Hepatic stellate cell (primary cell): ENCODE measurements at regions not wholly inside any gene's neighbourhood (a gene's known extent, or its start where the extent isn't known, plus 50 kb on each side); places are given as distances from the start of the nearest gene placed in this dataset.
A peak's percentile ranks its signal among the peaks of the same experiment; 100 is the strongest.
"Not testable (repeated sequence)": the region's sequence is repeated elsewhere in the genome, so short reads cannot be mapped to it uniquely, and the experiment has no call there.

ENCODE experiments used
- DNase-seq: peaks from one replicate; pipeline ENCODE4 v3.0.0; 2011; ENCODE audit warnings: low spot score

DNA sequence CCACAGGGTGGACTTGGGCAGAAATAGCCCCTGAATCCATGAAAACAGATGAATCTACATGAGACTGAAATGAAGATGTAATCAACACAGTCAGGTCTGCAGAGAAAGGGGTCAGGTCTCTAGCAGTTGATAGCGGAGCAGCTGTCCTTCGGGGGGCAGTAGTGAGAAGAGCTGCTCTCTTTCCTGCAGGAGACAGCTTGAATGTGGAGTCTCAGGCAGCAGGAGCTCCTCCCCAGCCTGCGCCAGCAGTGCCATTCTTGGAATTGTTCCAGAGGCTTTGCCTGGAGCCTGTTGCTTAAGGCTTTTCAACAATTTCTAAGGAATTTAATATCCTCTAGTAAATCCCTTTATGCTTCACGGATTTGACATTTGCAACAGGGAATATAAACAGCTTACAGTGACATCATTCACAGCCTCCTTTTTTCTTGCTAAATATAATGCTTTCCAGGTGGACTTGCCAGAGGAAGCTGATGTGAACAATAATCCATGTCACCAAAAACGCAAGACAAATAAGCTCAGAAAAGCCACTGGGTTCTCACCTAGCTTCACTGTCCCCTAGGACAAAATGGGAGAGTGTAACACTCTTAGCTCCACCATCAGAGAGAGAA lies 1535.1 kb downstream of the RPIA start:
- DNase-seq = not testable (repeated sequence)

DNA sequence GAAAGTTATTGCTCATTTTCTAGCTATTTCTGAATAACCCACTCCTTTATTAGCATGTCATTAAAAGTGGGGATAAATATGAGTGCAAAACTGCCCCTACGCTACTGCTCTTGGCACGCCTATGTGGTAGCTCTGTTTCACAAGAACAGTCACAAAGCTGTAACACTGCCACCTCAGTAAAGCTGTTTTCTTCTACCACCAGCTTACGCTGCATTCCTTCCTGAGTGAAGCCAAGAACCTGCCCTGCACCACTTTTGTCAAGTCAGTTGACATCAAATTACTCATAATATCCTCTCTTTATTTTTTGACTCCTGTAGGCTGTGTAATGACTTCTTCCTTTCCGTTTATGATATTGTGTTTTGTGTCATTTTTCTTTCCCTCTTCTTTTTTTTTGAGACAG lies 1539.7 kb downstream of the RPIA start:
- DNase-seq = not testable (repeated sequence)

DNA sequence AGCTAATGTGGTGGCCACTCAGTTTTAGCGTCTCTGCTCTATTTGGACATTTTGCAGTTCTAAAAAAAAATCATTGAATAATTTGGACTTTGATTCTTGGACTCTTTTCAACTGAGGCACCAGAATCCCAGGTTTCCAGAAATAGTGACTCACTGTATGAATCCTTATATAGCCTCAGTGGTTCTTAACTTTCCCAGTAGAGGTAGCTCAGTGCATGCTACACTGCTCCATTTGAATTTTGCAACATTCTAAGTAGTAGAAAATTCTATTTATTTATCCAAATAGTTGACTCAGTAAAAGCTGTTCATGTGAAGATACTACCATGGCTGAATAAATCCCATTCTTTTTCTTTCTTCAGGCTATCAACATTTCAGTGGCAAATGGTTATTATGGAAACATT lies 1544.0 kb downstream of the RPIA start:
- not testable (repeated sequence) for DNase-seq

DNA sequence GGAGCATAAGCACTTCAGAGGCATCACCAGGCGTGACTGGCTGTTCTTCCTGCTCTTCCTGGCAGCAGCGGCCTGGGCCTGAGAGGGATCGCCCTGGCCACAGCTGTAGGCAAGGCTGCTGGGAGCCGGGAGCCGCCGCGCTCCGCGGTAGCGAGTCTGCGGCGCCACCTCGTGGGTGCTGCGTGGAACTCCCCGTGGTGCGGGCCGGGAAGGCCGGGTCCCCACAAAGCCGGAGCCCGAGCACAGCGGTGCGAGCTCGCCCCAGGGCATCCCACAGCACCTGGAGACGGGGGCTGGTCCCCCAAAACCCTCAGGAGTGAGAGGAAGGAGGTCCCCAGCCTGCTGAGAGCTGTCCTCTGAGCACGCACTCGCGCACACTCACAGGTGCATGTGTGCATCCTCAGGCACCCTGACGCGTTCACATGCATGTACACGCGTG lies 1546.5 kb downstream of the RPIA start:
- peak; percentile 1 for DNase-seq

DNA sequence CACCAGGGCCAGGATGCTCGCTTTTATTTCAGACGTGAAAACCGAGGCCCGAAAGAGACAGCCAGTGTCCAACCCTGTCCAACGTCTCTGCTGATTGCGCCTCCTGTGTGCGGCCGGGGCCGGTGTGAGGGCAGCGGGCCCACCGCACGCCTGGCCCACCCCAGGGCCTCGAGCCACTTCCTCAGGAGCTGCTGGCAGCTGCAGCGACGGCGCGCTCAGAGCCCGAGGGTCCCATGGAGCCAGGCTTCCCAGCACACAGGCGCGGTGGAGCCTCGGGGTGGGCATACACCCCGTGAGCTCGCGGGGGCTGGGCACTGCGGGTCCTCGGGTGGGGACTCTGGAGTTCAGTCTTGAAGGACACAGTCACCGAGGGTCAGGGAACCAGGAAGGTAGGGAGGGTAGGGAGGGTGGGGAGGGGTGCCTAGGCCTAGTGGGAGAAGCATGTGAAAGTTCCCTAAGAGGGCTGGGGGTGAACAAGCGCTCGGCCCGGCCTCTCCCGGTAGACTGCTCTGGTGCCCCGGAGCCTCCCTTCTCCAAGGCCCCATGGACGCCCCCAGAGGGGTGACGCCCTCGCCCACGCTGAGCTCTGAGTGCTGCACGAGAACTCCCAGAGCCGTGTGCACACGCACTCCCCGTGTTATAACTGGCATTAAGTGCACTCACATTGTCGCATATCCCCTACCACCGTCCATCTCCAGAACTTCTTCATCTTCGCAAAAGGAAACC lies 1547.2 kb downstream of the RPIA start:
- DNase-seq = not testable (repeated sequence)

DNA sequence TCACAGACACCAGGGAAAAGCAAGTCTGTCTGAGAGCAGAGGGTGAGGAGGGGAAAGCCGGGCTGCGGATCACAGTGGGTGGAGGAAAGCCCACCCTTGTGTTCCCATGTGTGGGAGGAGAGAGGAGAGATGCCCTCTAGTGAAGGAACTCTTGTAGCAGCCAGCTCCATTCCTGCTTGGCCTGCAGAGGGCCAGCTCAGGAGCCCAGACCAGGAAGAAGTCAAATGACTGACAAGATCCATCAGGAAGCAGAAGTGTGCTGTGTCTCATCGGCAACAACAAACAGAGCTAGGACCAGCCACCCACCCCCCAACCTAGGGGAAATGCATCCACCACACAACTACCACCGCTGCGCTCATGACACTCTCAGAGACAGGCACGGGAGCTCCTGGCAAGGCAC lies 1548.3 kb downstream of the RPIA start:
- DNase-seq = not testable (repeated sequence)

DNA sequence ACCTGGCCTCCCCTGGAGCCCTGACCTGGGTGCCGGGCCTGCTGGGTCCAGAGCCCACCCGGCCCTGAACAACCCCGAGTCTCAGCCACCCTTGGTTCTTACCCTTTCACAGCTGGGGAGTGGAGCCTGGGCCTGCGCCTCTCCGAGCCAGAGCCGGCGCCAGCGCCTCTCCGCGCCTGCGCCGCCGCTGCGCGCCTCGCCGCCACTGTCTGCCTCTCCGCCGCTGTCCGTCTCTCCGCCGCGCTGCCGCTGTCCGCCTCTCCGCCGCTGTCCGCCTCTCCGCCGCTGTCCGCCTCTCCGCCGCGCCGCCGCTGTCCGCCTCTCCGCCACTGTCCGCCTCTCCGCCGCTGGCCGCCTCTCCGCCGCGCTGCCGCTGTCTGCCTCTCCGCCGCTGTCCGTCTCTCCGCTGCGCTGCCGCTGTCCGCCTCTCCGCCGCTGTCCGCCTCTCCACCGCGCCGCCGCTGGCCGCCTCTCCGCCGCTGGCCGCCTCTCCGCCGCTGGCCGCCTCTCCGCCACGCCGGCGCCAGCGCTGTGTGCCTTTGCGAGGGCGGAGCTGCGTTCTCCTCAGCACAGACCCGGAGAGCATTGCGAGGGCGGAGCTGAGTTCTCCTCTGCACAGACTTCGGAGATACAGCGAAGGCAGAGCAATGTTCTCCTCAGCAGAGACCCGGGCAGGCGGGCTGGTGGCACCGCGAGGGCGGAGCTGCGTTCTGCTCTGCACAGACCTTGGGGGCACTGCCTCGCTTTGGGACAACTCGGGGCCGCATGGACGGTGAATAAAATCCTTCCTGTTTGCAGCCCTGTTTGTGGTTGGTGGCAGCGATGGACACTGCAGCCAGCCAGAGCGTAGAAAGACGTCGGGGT lies 1553.7 kb downstream of the RPIA start:
- not testable (repeated sequence) for DNase-seq

DNA sequence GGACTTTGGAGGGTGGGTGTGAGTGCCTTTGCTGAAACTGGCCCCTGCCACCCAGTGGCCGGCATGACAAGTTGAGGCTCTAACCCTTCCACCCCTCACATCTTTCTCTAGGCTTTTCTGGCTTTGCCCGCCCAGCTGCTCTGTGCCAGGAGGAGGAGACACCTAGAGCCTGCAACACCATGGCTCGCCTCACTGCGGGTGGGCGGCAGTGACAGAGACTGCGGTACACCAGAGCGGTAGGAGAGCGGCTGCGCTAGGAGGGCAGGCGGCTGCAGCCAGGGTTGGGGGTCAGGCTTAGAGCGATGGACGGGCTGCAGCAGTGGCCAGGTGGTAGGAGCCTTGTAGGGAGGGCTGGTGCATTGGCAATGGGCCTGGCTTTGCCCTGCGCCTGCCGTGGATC lies 1556.9 kb downstream of the RPIA start:
- DNase-seq = not testable (repeated sequence)

DNA sequence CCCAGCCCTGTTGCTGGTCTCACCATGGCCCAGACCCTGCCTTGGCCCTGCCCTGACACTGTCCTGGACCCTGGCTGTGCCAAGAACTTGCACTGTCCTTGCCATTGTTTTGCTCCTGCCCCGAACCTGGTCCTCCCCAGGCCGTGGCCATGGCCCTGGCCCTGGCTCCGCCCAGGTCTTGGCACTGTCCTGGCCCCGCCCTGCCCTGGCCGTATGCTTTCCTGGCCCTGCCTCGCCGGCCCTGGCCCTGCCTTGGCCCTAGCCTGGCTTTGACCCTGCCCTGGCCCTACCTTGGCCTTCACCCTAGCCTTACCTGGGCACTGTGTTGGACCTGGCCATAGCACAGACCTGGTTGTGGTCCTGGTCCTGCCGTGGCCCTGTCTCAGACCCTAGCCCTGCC lies 1558.9 kb downstream of the RPIA start:
- not testable (repeated sequence) for DNase-seq

DNA sequence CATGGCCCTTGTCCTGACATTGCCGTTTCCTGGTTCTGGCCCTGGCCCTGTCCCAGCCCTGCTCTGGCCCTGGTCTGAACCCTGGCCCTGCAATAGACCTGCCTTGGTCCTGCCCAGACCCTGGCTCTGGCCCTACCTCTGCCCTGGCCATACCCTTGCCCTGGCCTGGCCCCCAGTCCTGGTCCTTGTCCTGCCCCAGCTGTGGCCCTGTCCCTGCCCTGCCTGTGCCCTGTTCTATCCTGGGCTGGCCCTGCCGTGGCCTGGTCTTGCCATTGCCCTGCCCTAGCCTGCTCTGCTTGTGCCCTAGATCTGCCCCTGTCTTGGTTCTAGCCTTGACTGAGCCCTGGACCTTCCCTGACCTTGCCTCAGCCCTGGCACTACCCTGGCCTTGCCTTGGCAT lies 1560.1 kb downstream of the RPIA start:
- DNase-seq = not testable (repeated sequence)

DNA sequence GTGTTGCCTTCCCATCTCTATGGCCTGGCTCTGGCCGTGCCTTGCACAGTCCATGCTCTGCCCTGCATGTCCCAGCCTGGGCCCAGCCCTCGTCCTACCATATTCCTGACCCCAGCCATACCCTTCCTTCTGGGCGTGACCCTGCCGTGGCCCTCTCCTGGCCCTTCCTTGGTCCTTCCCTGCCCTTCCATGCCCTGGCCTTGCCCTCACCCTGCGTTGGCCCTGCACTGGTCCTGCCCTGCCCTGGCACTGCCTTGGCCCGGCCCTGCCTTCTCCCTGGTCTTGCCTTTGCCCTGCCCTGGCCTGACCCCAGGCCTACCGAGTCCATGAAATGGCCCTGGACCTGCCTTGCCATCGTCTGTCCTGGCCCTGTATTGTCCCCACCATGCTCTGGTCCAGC lies 1561.8 kb downstream of the RPIA start:
- DNase-seq = not testable (repeated sequence)

DNA sequence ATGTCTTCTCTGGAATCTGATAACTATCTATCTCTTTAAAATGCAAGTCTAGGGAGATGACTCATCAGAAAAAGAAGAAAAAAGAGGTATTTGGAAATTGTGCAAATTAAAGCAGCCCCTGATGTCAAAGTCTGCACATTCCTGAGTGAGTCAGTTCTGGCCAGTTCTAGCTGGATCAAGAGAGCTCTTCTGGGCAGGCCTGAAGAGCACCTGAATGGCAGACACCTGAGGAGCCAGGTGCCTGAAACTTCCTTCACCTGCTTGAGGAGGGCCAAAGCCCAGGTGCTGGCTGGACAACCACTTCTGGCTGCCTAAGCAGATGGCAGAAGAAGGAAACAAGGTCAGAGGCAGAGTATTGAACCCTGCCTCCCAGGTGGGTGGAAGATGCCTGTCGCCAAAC lies 1575.4 kb downstream of the RPIA start:
- not testable (repeated sequence) for DNase-seq

DNA sequence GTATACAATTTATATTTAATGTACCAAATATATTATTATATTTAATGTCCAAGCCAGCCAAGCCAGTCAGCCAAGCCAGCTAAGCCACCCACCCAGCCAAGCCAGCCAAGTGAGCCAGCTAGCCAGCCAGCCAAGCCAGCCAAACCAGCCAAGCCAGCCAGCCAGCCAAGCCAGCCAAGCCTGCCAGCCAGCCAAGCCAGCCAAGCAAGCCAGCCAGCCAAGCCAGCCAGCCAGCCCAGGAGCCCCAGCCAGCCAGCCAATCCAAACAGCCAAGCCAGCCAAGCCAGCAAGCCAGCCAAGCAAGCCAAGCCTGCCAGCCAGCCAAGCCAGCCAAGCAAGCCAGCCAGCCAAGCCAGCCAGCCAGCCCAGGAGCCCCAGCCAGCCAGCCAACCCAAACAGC lies 1596.3 kb downstream of the RPIA start:
- not testable (repeated sequence) for DNase-seq

DNA sequence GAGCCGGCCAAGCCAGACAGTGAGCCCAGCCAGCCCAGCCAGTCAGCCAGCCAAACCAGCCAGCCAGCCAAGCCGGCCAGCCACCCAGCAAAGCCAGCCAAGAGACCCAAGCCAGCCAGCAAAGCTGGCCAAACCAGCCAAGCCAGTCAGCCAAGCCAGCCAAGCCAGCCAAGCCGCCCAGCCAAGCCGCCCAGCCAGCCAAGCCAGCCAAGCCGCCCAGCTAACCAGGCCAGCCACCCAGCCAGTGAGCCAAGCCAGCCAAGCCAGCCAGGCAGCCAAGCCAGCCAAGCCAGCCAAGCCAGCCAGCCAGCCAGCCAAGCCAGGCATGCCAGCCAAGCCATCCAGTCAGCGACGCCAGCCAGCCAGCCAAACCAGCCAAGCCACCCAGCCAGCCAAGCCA lies 1596.9 kb downstream of the RPIA start:
- DNase-seq = not testable (repeated sequence)

DNA sequence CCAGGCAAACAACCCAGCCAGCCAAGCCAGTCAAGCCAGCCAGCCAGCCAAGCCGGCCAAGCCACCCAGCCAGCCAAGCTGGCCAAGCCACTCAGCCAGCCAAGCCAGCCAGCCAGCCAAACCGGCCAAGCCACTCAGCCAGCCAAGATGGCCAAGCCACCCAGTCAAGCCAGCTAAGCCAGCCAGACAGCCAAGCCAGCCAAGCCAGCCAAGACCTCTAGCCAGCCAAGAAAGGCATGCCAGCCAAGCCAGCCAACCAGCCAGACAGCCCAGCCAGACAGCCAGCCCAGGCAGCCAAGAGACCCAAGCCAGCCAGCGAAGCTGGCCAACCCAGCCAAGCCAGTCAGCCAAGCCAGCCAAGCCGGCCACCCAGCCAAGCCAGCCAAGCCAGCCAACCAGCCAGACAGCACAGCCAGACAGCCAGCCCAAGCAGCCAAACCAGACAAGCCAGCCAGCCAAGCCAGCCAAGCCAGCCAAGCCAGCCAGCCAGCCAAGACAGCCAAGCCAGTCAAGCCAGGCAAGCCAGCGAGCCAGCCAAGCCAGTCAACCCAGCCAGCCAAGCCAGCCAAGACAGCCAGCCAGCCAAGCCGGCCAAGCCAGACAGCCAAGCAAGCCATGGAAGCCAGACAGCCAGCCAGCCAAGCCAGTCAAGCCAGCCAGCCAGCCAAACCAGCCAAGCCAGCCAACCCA lies 1598.0 kb downstream of the RPIA start:
- not testable (repeated sequence) for DNase-seq

DNA sequence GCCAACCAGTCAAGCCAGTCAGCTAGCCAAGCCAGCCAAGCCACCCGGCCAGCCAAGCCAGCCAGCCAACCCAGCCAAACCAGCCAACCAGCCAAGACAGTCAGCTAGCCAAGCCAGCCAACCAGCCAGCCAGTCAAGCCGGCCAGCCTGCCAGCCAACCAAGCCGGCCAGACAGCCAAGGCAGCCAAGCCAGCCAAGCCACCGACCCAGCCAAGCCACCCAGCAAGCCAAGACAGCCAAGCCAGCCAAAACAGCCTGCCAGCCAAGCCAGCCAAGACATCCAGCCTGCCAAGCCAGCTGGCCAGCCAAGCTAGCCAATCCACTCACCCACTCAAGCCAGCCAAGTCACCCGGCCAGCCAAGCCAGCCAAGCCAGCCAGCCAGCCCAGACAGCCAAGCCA lies 1599.2 kb downstream of the RPIA start:
- not testable (repeated sequence) for DNase-seq

DNA sequence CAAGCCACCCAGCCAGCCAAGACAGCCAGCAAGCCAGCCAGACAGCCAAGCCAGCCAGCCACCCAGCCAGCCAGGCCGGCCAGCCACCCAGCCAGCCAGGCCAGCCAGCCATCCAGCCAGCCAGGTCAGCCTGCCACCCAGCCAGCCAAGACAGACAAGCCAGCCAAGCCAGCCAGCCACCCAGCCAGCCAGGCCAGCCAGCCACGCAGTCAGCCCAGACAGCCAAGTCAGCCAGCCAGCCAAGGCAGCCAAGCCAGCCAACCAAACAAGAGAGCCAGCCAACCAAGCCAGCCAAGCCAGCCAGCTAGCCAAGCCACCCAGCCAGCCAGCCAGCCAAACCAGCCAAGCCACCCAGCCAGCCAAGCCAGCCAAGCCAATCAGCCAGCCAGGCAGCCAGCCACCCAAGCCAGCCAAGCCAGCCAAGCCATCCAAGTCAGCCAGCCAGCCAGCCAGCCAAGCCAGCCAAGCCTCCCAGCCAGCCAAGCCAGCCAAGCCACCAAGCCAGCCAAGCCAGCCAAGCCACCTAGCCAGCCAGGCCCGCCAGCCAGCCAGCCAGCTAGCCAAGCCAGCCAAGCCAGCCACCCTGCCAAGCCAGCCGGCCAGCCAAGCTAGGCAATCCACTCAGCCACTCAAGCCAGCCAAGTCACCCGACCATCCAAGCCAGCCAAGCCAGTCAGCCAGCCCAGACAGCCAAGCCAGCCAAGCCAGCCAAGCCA lies 1599.9 kb downstream of the RPIA start:
- DNase-seq = not testable (repeated sequence)

DNA sequence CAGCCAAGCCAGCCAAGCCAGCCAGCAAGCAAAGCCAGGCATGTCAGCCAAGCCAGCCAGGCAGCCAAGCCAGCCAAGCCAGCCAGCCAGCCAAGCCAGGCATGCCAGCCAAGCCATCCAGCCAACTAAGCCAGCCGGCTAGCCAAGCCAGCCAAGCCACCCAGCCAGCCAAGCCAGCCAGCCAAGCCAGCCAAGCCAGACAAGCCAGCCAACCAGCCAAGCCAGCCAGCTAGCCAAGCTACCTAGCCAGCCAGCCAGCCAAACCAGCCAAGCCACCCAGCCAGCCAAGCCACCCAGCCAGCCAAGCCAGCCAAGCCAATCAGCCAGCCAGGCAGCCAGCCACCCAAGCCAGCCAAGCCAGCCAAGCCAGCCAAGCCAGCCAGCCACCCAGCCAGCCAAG lies 1600.5 kb downstream of the RPIA start:
- not testable (repeated sequence) for DNase-seq

DNA sequence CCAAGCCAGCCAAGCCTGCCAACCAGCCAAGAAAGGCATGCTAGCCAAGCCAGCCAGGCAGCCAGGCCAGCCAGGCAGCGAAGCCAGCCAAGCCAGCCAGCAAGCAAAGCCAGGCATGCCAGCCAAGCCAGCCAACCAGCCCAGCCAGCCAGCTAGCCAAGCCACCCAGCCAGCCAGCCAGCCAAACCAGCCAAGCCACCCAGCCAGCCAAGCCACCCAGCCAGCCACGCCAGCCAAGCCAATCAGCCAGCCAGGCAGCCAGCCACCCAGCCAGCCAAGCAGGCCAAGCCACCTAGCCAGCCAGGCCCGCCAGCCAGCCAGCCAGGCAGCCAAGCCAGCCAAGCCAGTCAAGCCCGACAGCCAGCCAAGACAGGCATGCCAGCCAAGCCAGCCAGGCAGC lies 1601.0 kb downstream of the RPIA start:
- not testable (repeated sequence) for DNase-seq

DNA sequence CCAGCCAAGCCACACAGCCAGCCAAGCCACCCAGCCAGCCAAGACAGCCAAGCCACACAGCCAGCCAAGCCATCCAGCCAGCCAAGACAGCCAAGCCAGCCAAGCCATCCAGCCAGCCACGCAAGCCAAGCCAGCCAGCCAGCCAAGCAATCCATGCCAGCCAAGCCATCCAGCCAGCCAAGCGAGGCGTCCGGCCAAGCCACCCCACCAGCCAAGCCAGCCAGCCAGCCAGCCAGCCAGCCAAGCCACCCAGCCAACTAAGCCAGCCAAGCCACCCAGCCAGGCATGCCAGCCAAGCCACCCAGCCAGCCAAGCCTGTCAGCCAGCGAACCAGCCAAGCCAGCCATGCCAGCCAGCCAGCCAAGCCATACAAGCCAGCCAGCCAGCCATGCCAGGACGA lies 1601.8 kb downstream of the RPIA start:
- DNase-seq = not testable (repeated sequence)

DNA sequence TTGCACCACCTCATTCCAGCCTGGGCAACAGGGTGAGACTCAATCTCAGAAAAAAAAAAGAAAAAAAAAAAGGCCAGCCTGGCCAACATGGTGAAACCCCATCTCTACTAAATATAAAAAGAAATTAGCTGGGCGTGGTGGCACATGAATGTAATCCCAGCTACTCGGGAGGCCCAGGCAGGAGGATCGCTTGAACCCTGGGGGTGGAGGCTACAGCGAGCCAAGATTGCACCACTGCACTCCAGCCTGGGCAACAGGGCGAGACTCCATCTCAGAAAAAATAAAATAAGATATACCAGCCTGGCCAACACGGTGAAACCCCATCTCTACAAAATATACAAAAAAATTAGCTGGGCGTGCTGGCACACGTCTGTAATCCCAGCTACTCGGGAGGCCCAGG lies 1602.3 kb downstream of the RPIA start:
- DNase-seq = not testable (repeated sequence)
